ENCODE measurements at regions not wholly inside any gene's neighbourhood (a gene's known extent, or its start where the extent isn't known, plus 50 kb on each side); places are given as distances from the start of the nearest gene placed in this dataset.

- TF ChIP-seq POU2F2 (IDR thresholded peaks at IDR 0.05; ENCODE audit: borderline replicate concordance, low read depth, low read length) (no peak), BCLAF1 (IDR thresholded peaks at IDR 0.05) (no peak)
Measured at GRCh38 chr14:87652278-87652677, 340.7 kb downstream of the GALC start (continued).

GRCh38 chr14:87644689-87645088, 348.3 kb downstream of the GALC start:
- Histone ChIP-seq H3K4me3 (no peak overlapping the region), H3K9ac (ENCODE audit: control insufficient read depth, insufficient read depth, low read length) (no peak overlapping the region), H3K4me1 (ENCODE audit: control insufficient read depth, insufficient read depth, low read length) (no peaks in the 10 kb centered on the region), H3K36me3 (ENCODE audit: control insufficient read depth in 2 of 2, insufficient read depth in 2 of 2, low read length in 1 of 2) (no peaks in the 10 kb centered on the region), H3K79me2 (ENCODE audit: control insufficient read depth, insufficient read depth, low read length) (no peaks in the 10 kb centered on the region), H3K27ac (ENCODE audit: control insufficient read depth, insufficient read depth) (no peak overlapping the region), H3K9me3 (replicated peaks; ENCODE audit: control insufficient read depth, insufficient read depth, low read length) (no peaks in the 10 kb centered on the region; the same call in 2 of the 3 replicates), H3K4me2 (ENCODE audit: control insufficient read depth, insufficient read depth) (no peak overlapping the region), H2AFZ (ENCODE audit: control insufficient read depth, low read depth, low read length) (no peak overlapping the region), H3K27me3 (replicated peaks in 1 of 2; ENCODE audit: control insufficient read depth in 2 of 2, insufficient read depth in 2 of 2, low read length in 1 of 2) (no peaks in the 10 kb centered on the region), H4K20me1 (ENCODE audit: control insufficient read depth, insufficient read depth) (no peaks in the 10 kb centered on the region)
- in situ Hi-C loops (cut with MboI) (no loop called here), intact Hi-C loops (cut with micrococcal nuclease; ENCODE audit: unreplicated experiment) (no loop called here)
- 31% methylated on average over 3 of the region's 3 CpGs for WGBS (ENCODE audit: insufficient coverage, insufficient replicate concordance, low lambda C conversion rate, missing lambda C conversion rate)
- POLR2A ChIA-PET: no interaction called here
- CTCF ChIA-PET: no interaction called here
- ATAC-seq (no peak), DNase-seq (ENCODE audit: low read depth, low spot score) (no peak), FAIRE-seq (no peak)
- RAD21 ChIA-PET (ENCODE audit: unreplicated experiment): no interaction called here
- SMC1A ChIA-PET (ENCODE audit: uncharacterized antibody, unreplicated experiment): no interaction called here
- TF ChIP-seq KAT2A (conservative IDR thresholded peaks at IDR 0.05; ENCODE audit: control insufficient read depth, low read depth, low read length) (no peak), JUNB (IDR thresholded peaks at IDR 0.05) (no peak), POLR2AphosphoS5 (IDR thresholded peaks at IDR 0.05; ENCODE audit: low read length) (no peak), KDM1A (IDR thresholded peaks at IDR 0.05; ENCODE audit: borderline replicate concordance) (no peak), PAX8 (IDR thresholded peaks at IDR 0.05) (no peak), ZNF274 (IDR thresholded peaks at IDR 0.05; ENCODE audit: insufficient read depth, insufficient read length) (no peak), HDGF (IDR thresholded peaks at IDR 0.05) (no peak), LARP7 (IDR thresholded peaks at IDR 0.05) (no peak), IKZF2 (IDR thresholded peaks at IDR 0.05) (no peak), ATF7 (IDR thresholded peaks at IDR 0.05; ENCODE audit: low read depth) (no peak), RAD51 (IDR thresholded peaks at IDR 0.05) (no peak)
- no TSS peak for BruUV-seq (replicated peaks)
